Neuronal stem cell (in vitro differentiated cells): ENCODE measurements at regions not wholly inside any gene's neighbourhood (a gene's known extent, or its start where the extent isn't known, plus 50 kb on each side); places are given as distances from the start of the nearest gene placed in this dataset.

Source experiments
- DNase-seq: peaks from one replicate; pipeline ENCODE4 v3.0.0-alpha.2; 2013; ENCODE audit warnings: low spot score
- H2AFZ ChIP-seq: one replicate; pipeline ENCODE4 v1.6.1; 2013; ENCODE audit warnings: mild to moderate bottlenecking, low read length, inconsistent platforms
- H2AK5ac ChIP-seq: 2 replicates; pipeline ENCODE4 v1.6.1; 2013; ENCODE audit warnings: low read depth, mild to moderate bottlenecking, inconsistent platforms, low read length, moderate library complexity, mixed read lengths
- H2BK120ac ChIP-seq: 2 replicates; pipeline ENCODE4 v1.6.1; 2013; ENCODE audit warnings: low read depth, mild to moderate bottlenecking, inconsistent platforms, low read length, moderate library complexity, mixed read lengths
- H2BK12ac ChIP-seq: one replicate; pipeline ENCODE4 v1.6.1; 2013; ENCODE audit warnings: low read length, inconsistent platforms
- H2BK15ac ChIP-seq: 2 replicates; pipeline ENCODE4 v1.6.1; 2013; ENCODE audit warnings: mild to moderate bottlenecking, low read length, inconsistent platforms, mixed read lengths
- H2BK5ac ChIP-seq: one replicate; pipeline ENCODE4 v1.6.1; 2013; ENCODE audit warnings: inconsistent platforms, mild to moderate bottlenecking, low read length, moderate library complexity
- H3K14ac ChIP-seq: one replicate; pipeline ENCODE4 v1.6.1; 2013; ENCODE audit warnings: low read length, inconsistent platforms
- H3K18ac ChIP-seq: 2 replicates; pipeline ENCODE4 v1.6.1; 2013; ENCODE audit warnings: low read length, inconsistent platforms
- H3K23ac ChIP-seq: 2 replicates; pipeline ENCODE4 v1.6.1; 2013; ENCODE audit warnings: low read depth, mild to moderate bottlenecking, mixed read lengths, low read length, inconsistent platforms; ENCODE audit not compliant: poor library complexity
- H3K27ac ChIP-seq: replicated peaks from 3 replicates; pipeline ENCODE4 v1.5.1; 2013; ENCODE audit warnings: low read length, inconsistent platforms
- H3K27me3 ChIP-seq, 3 experiments: 2 replicates each; pipeline ENCODE4 v1.6.1; 2013; ENCODE audit warnings: low read length in 3 of 3, mild to moderate bottlenecking in 2 of 3, inconsistent platforms in 1 of 3, low read depth in 1 of 3, mixed read lengths in 1 of 3, moderate library complexity in 1 of 3; ENCODE audit not compliant: control insufficient read depth in 3 of 3, insufficient read depth in 3 of 3
- H3K36me3 ChIP-seq, 2 donors: replicated peaks in 1 of 2; 2 replicates each; pipeline ENCODE4 v1.6.1; 2013; ENCODE audit warnings: low read length in 2 of 2; ENCODE audit not compliant: control insufficient read depth in 2 of 2, insufficient read depth in 2 of 2
- H3K4ac ChIP-seq: 2 replicates; pipeline ENCODE4 v1.6.1; 2013; ENCODE audit warnings: inconsistent platforms, mild to moderate bottlenecking, low read length, moderate library complexity
- H3K4me1 ChIP-seq, 2 donors: 1 replicate in 1 of 2; 2 replicates in 1 of 2; pipeline ENCODE4 v1.6.1; 2013; ENCODE audit warnings: low read length in 2 of 2, low read depth in 1 of 2; ENCODE audit not compliant: control insufficient read depth in 2 of 2, insufficient read depth in 1 of 2
- H3K4me2 ChIP-seq: one replicate; pipeline ENCODE4 v1.6.1; 2013; ENCODE audit warnings: mild to moderate bottlenecking, low read length, inconsistent platforms; ENCODE audit not compliant: insufficient read depth, poor library complexity, severe bottlenecking
- H3K4me3 ChIP-seq, 2 donors: 2 replicates each; pipeline ENCODE4 v1.5.1; 2013; ENCODE audit warnings: low read length in 2 of 2, mild to moderate bottlenecking in 2 of 2, inconsistent platforms in 1 of 2, moderate library complexity in 1 of 2
- H3K79me1 ChIP-seq: one replicate; pipeline ENCODE4 v1.6.1; 2013; ENCODE audit warnings: low read depth, mild to moderate bottlenecking, inconsistent platforms, low read length, moderate library complexity
- H3K9ac ChIP-seq: one replicate; pipeline ENCODE4 v1.6.1; 2013; ENCODE audit warnings: mild to moderate bottlenecking, low read depth, low read length, inconsistent platforms; ENCODE audit not compliant: poor library complexity
- H3K9me3 ChIP-seq, 2 donors: replicated peaks in 1 of 2; 2 replicates each; pipeline versions ENCODE3 to v1.6.1; 2013; ENCODE audit warnings: low read length in 2 of 2, mild to moderate bottlenecking in 2 of 2, inconsistent platforms in 1 of 2, low read depth in 1 of 2, mixed read lengths in 1 of 2, moderate library complexity in 1 of 2; ENCODE audit not compliant: control insufficient read depth in 2 of 2, insufficient read depth in 1 of 2
- H4K8ac ChIP-seq: one replicate; pipeline ENCODE4 v1.6.1; 2013; ENCODE audit warnings: low read depth, mild to moderate bottlenecking, inconsistent platforms, low read length, moderate library complexity
- H4K91ac ChIP-seq: one replicate; pipeline ENCODE4 v1.6.1; 2013; ENCODE audit warnings: low read length, low read depth, mild to moderate bottlenecking, inconsistent platforms; ENCODE audit not compliant: poor library complexity
- whole genome bisulfite sequencing, 2 donors: extraction: QIAGEN DNeasy Blood & Tissue Kit; methylation state at CpG; one replicate each; pipeline ENCODE4 v1.1.7; 2013; ENCODE audit warnings: missing lambda C conversion rate in 2 of 2, mixed read lengths in 1 of 2; ENCODE audit not compliant: insufficient read length in 2 of 2, insufficient replicate concordance in 1 of 2; ENCODE audit errors: extremely low coverage in 2 of 2; 5-methylcytosine and 5-hydroxymethylcytosine counted together

DNA sequence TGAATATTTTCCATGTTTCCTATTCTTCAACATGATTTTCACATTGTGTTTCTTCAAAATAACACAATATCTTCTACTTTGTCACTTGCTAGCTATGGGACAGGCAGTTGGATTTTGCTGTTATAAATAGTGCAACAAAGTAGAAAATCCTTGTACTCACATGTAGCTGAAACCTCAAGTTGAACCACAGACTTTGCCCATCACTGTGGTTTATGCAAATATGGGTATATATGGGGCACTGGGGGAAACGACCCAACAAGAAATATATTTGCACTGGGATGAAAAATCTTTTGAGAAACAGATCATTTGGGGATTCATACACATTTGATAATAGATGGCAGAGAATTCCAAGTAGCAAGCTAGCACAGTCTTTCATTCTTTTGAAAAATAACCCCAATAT, 486.3 kb upstream of the MAP2 start:
- Histone ChIP-seq H3K9ac (no peak overlapping the region), H2BK15ac (no peak overlapping the region), H4K8ac (no peak overlapping the region), H3K27me3 (no peaks in the 10 kb centered on the region), H3K23ac (no peak overlapping the region), H3K4ac (no peak overlapping the region), H2AFZ (no peak overlapping the region), H3K79me1 (no peaks in the 10 kb centered on the region), H2BK12ac (no peak overlapping the region), H3K18ac (no peak overlapping the region), H2BK5ac (no peak overlapping the region), H4K91ac (no peak overlapping the region), H2BK120ac (no peak overlapping the region), H3K9me3 (no peaks in the 10 kb centered on the region), H3K36me3 (no peaks in the 10 kb centered on the region), H3K4me2 (no peak overlapping the region), H3K14ac (no peak overlapping the region), H3K27ac (no peak overlapping the region), H3K4me3 (no peak overlapping the region), H2AK5ac (no peak overlapping the region), H3K4me1 (no peaks in the 10 kb centered on the region)
- WGBS, 2 donors = no CpG with 5 or more reads among the region's 1 CpG
- no peak for DNase-seq

GRCh38 chr2:208939852-208940251, 484.0 kb upstream of the MAP2 start:
- Histone ChIP-seq H3K9me3 (no peaks in the 10 kb centered on the region), H2BK12ac (no peak overlapping the region), H4K91ac (no peak overlapping the region), H3K4me3 (no peak overlapping the region), H2AK5ac (no peak overlapping the region), H4K8ac (no peak overlapping the region), H3K9ac (no peak overlapping the region), H2AFZ (no peak overlapping the region), H2BK120ac (no peak overlapping the region), H2BK15ac (no peak overlapping the region), H3K79me1 (no peaks in the 10 kb centered on the region), H3K4me2 (no peak overlapping the region), H3K18ac (no peak overlapping the region), H3K4ac (no peak overlapping the region), H3K36me3 (no peaks in the 10 kb centered on the region), H2BK5ac (no peak overlapping the region), H3K27me3 (no peaks in the 10 kb centered on the region), H3K23ac (no peak overlapping the region), H3K27ac (no peak overlapping the region), H3K14ac (no peak overlapping the region), H3K4me1 (no peaks in the 10 kb centered on the region)
- DNase-seq = no peak
- WGBS, 2 donors = no CpG with 5 or more reads among the region's 1 CpG

GRCh38 chr2:208945719-208946256, 478.1 kb upstream of the MAP2 start:
- Histone ChIP-seq H2AFZ (no peak overlapping the region), H2BK15ac (no peak overlapping the region), H3K4me1 (no peaks in the 10 kb centered on the region), H3K14ac (no peak overlapping the region), H2BK120ac (no peak overlapping the region), H2BK12ac (no peak overlapping the region), H3K27ac (no peak overlapping the region), H3K4me2 (no peak overlapping the region), H3K23ac (no peak overlapping the region), H2BK5ac (no peak overlapping the region), H3K4ac (no peak overlapping the region), H3K4me3 (no peak overlapping the region), H3K9ac (no peak overlapping the region), H3K18ac (no peak overlapping the region), H2AK5ac (no peak overlapping the region), H3K36me3 (no peaks in the 10 kb centered on the region), H3K27me3 (no peaks in the 10 kb centered on the region), H4K91ac (no peak overlapping the region), H4K8ac (no peak overlapping the region), H3K79me1 (no peaks in the 10 kb centered on the region), H3K9me3 (no peaks in the 10 kb centered on the region)
- DNase-seq = no peak
- WGBS, 2 donors = no CpG with 5 or more reads among the region's 8 CpGs

DNA sequence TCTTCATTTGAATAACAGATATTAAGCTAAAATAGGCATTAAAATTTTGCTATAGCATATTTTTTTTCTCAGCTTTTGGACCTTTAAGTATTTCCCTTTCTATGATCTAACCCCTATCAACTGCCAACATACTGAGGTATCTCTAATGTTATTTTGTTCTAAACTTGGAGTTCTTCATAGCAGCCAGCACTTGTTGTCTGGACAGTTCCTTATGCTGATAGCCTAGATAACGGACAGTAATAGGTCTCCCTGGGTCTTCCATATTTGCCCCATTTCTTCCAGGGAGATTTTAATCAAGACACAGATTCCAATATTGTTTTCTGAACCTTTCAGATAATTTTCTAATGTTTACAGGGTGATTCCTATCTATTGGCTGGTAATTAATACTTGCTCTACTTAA, 475.8 kb upstream of the MAP2 start:
- WGBS, 2 donors = no CpG with 5 or more reads among the region's 1 CpG
- Histone ChIP-seq H2BK15ac (no peak overlapping the region), H3K36me3 (no peaks in the 10 kb centered on the region), H3K4me1 (no peaks in the 10 kb centered on the region), H4K91ac (no peak overlapping the region), H3K27me3 (no peaks in the 10 kb centered on the region), H2BK120ac (no peak overlapping the region), H2BK12ac (no peak overlapping the region), H2AK5ac (no peak overlapping the region), H3K18ac (no peak overlapping the region), H4K8ac (no peak overlapping the region), H3K79me1 (no peaks in the 10 kb centered on the region), H3K9ac (no peak overlapping the region), H3K4me2 (no peak overlapping the region), H2AFZ (no peak overlapping the region), H3K4me3 (no peak overlapping the region), H2BK5ac (no peak overlapping the region), H3K23ac (no peak overlapping the region), H3K4ac (no peak overlapping the region), H3K14ac (no peak overlapping the region), H3K9me3 (no peaks in the 10 kb centered on the region), H3K27ac (no peak overlapping the region)
- no peak for DNase-seq
